ENCODE measurements at regions not wholly inside any gene's neighbourhood (a gene's known extent, or its start where the extent isn't known, plus 50 kb on each side); places are given as distances from the start of the nearest gene placed in this dataset.

DNA sequence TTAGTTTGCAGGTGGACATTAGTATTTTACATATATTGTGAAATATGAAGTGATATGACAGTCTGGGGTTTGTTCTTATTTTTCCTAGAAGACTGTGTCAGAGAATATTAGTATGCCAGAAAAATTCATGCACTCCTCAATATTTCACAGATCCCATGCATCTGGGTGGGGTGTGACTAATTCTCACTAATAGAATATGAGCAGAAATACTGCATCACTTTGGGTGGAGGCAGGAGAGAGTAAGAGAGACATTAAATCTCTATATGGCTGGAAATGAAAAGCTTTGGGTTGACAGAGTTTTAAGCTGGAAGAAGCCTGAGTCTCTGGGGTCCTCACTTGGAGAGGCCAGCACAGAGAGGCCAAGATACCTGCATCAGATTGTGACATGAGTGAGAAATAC lies 101.3 kb upstream of the DPH6 start:
- Histone ChIP-seq H3K4me3 (ENCODE audit: low read depth, low read length) (no peak overlapping the region), H3K36me3 (no peaks in the 10 kb centered on the region), H3K9me3 (no peaks in the 10 kb centered on the region), H3K4me1 (peaks cover 9% of the 10 kb centered on the region), H3K27me3 (no peaks in the 10 kb centered on the region; the same call in 1 of the 2 replicates)
- no peak for DNase-seq
- TF ChIP-seq, protein P1, sequence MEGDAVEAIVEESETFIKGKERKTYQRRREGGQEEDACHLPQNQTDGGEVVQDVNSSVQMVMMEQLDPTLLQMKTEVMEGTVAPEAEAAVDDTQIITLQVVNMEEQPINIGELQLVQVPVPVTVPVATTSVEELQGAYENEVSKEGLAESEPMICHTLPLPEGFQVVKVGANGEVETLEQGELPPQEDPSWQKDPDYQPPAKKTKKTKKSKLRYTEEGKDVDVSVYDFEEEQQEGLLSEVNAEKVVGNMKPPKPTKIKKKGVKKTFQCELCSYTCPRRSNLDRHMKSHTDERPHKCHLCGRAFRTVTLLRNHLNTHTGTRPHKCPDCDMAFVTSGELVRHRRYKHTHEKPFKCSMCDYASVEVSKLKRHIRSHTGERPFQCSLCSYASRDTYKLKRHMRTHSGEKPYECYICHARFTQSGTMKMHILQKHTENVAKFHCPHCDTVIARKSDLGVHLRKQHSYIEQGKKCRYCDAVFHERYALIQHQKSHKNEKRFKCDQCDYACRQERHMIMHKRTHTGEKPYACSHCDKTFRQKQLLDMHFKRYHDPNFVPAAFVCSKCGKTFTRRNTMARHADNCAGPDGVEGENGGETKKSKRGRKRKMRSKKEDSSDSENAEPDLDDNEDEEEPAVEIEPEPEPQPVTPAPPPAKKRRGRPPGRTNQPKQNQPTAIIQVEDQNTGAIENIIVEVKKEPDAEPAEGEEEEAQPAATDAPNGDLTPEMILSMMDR (IDR thresholded peaks at IDR 0.05; ENCODE audit: low read depth, low read length) = no peak

DNA sequence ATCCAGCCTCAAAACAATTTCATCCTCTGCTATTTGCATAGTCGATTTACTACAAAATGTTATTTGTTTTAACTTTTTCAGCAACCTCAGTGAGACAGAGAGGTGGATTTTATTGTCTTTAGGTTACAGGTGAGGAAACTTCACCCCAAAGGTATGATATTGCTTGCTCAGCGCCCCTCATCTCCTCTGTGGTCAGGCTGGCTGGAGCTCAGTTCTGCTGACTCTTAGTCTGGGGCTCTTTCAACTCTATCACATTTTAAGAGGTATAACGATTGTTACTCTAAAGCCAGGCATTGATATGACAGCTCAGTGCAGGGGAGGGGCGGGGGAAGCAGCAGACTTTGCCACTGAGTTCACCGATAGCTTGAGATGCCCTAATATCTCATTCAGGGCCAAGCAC lies 103.0 kb upstream of the DPH6 start:
- TF ChIP-seq, protein P1 (IDR thresholded peaks at IDR 0.05; ENCODE audit: low read depth, low read length) = no peak
- no peak for DNase-seq
- H3K36me3 ChIP-seq = no peaks in the 10 kb centered on the region
- H3K9me3 ChIP-seq = no peaks in the 10 kb centered on the region
- no peaks in the 10 kb centered on the region; the same call in 1 of the 2 replicates for H3K27me3 ChIP-seq
- no peak overlapping the region for H3K4me3 ChIP-seq (ENCODE audit: low read depth, low read length)
- H3K4me1 ChIP-seq = peaks cover 9% of the 10 kb centered on the region

DNA sequence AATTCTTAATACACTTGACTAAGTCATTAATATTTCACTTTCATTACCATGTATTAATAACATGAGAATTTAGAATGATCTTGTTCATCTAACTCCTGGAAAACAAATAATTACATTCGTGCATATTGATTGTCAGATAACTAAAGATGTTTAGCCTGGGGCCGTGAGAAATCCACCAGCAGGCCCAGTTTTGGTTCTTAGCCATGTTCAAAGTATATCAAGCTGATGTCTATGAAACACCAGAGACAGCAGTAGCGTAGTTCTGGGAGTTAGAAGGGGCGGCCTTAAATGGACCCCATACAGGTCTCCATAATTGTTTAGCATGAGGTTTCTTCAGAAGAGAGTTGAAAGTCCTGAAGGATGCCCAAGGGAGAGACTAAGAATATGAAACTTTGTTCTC lies 103.6 kb upstream of the DPH6 start:
- Histone ChIP-seq H3K4me3 (ENCODE audit: low read depth, low read length) (no peak overlapping the region), H3K27me3 (no peaks in the 10 kb centered on the region; the same call in 1 of the 2 replicates), H3K9me3 (no peaks in the 10 kb centered on the region), H3K36me3 (no peaks in the 10 kb centered on the region), H3K4me1 (peaks cover 9% of the 10 kb centered on the region)
- TF ChIP-seq, protein P1 (IDR thresholded peaks at IDR 0.05; ENCODE audit: low read depth, low read length) = no peak
- peak; percentile 19 for DNase-seq

DNA sequence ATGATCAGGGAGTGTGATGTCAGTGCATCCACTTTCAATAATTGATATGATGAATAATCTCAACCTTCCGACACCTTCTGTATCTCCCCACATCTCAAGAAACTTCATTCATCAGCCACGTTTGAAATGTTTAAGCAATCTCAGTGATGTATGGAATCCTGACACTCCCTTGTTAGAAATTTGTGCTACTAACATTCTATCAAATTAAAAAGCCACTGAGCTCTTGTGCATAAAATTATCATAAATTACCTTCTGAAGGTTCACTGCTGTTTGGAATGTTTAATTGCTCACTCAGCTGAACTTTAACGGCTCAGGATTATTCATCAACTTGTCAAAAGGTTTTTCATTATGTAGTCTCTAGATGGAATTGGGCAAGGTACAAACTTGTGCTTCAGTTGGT lies 108.4 kb upstream of the DPH6 start:
- TF ChIP-seq, protein P1 (IDR thresholded peaks at IDR 0.05; ENCODE audit: low read depth, low read length) = no peak
- no peak for DNase-seq
- H3K9me3 ChIP-seq = no peaks in the 10 kb centered on the region
- no peaks in the 10 kb centered on the region for H3K27me3 ChIP-seq
- H3K36me3 ChIP-seq = no peaks in the 10 kb centered on the region
- H3K4me3 ChIP-seq (ENCODE audit: low read depth, low read length) = no peak overlapping the region
- H3K4me1 ChIP-seq = peaks cover 4% of the 10 kb centered on the region; the same call in 1 of the 2 replicates

DNA sequence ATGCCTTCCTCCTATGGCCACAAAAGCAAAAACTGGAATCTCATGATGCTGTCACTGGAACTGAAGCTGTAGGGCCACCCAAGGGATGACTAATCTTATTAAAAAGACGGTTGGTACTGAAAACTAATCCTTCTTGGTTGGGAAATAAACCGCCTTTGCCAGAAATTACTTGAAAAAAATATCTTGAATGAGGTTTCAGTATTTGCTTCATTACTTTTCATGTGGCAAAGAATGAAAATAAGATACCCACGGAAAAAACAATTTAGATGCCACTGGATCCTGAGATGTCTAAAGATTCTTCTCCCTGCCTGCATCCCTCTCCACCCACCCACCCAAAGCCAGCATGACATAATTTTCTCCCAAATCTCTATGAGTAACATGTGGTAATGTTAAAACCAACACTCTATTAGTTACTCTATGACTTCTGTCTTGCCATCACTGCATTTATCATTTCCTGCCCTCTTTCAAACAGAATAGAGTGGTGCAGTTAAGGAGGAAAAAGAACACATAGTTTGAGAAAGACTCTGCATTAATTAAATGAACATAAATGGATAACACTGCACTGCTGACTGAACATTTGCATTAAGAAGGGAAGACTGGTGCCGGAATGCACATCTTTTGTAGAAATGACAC lies 111.8 kb upstream of the DPH6 start:
- H3K36me3 ChIP-seq = no peaks in the 10 kb centered on the region
- DNase-seq = no peak
- H3K27me3 ChIP-seq = no peaks in the 10 kb centered on the region
- no peaks in the 10 kb centered on the region for H3K4me1 ChIP-seq
- H3K4me3 ChIP-seq (ENCODE audit: low read depth, low read length) = no peak overlapping the region
- no peaks in the 10 kb centered on the region for H3K9me3 ChIP-seq
- TF ChIP-seq, protein P1 (IDR thresholded peaks at IDR 0.05; ENCODE audit: low read depth, low read length) = no peak

DNA sequence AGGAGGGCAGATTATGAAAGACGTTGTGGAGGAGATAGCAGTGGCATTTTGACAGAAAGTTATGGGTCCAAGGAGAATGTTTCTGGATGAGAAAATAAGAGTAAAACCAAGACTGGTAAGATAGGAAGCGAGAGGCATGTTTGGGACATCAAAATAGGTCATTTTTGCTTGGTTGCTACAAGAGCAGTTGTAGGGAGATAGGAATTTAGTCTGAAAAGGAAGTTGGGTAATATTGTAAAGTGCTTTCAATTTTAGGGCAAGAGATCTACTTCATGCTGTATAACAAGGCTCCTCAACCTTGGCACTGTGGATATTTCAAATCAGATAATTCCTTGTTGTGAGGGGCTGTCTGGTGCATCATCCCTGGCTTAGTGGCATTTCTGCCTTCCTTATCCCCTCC lies 118.0 kb upstream of the DPH6 start:
- no peak for DNase-seq
- no peak overlapping the region for H3K4me3 ChIP-seq (ENCODE audit: low read depth, low read length)
- H3K4me1 ChIP-seq = peaks cover 4% of the 10 kb centered on the region; the same call in 1 of the 2 replicates
- TF ChIP-seq, protein P1 (IDR thresholded peaks at IDR 0.05; ENCODE audit: low read depth, low read length) = no peak
- no peaks in the 10 kb centered on the region for H3K9me3 ChIP-seq
- H3K27me3 ChIP-seq = no peaks in the 10 kb centered on the region
- H3K36me3 ChIP-seq = no peaks in the 10 kb centered on the region

All from BE2C (cell line).